Pancreas (tissue), 10 donors: ENCODE measurements at regions not wholly inside any gene's neighbourhood (a gene's known extent, or its start where the extent isn't known, plus 50 kb on each side); places are given as distances from the start of the nearest gene placed in this dataset.
"Not testable (repeated sequence)": the region's sequence is repeated elsewhere in the genome, so short reads cannot be mapped to it uniquely, and the experiment has no call there.

Experiments used
- ATAC-seq, 4 donors: fragments of 200-7000 bp; cut with Tn5 transposase; one replicate each; pipeline versions ENCODE4 v1.8.0 to v1.9.1; 2020; ENCODE audit warnings: mild to moderate bottlenecking in 4 of 4, moderate library complexity in 4 of 4
- DNase-seq, 6 donors: peaks; one replicate each; pipeline ENCODE4 v3.0.0-alpha.2; 2020
- FAIRE-seq: peaks from 2 replicates; lab custom pipeline; 2012; peaks lifted over from hg19 to GRCh38; lab: Jason Lieb, UNC
- H3K27ac ChIP-seq, 4 donors: fragments of 200-600 bp; sonication (generic); 1 replicate in 3 of 4; 2 replicates in 1 of 4; pipeline versions ENCODE4 v1.5.0 to v1.8.0; 2020
- H3K27me3 ChIP-seq, 4 donors: fragments of 200-600 bp; one replicate each; pipeline ENCODE4 v1.8.0; 2021
- H3K36me3 ChIP-seq, 3 donors: fragments of 200-600 bp; sonication (generic) in 1 of 3; one replicate each; pipeline versions ENCODE4 v1.5.0 to v1.8.0; 2020 to 2021
- H3K4me1 ChIP-seq, 3 donors: fragments of 200-600 bp; one replicate each; pipeline ENCODE4 v1.8.0; 2021
- H3K4me3 ChIP-seq, 4 donors: fragments of 200-600 bp; sonication (generic) in 2 of 4; one replicate each; pipeline versions ENCODE4 v1.5.0 to v1.8.0; 2020 to 2021
- H3K9me3 ChIP-seq, 4 donors: fragments of 200-600 bp; one replicate each; pipeline ENCODE4 v1.8.0; 2021
- CTCF ChIP-seq, 4 donors: fragments of 200-600 bp; sonication (generic) in 3 of 4; IDR thresholded peaks; one replicate each; pipeline versions ENCODE4 v1.5.0 to v1.8.0; 2021; ENCODE audit warnings: antibody characterized with exemption in 4 of 4
- WGBS, 2 donors: extraction: QIAGEN DNeasy Blood & Tissue Kit; methylation state at CpG; one replicate each; pipeline ENCODE4 v1.1.7; 2013; 5-methylcytosine and 5-hydroxymethylcytosine counted together
- intact Hi-C, 3 donors: fragments of 100-400 bp; cut with DNase I; formaldehyde crosslinking; loops; one replicate each; pipeline versions ENCODE4 v1.11.1 to v1.14.2; 2022
- donor health status: healthy with polysubstance abuse.
- donor health status: DM: no; HTN: no; CAD: no; lungs with moderate emphysema.
- donor health status: DM: no; HTN: no; CAD: no.
- donor health status: control.
- donor health status: control.
- donor health status: Bipolar disorder and iron deficiency.
- donor health status: DM: yes; HTN: yes; CAD: no.
- donor health status: DM: no; HTN: no; CAD: no.
- donor health status: DM: no; HTN: no; CAD: no.
- donor health status: DM: yes; HTN: yes; CAD: no.

GRCh38 chr11:25456211-25456610, 875.7 kb upstream of the ANO3 start:
- Histone ChIP-seq H3K36me3 (no peaks in the 10 kb centered on the region), H3K27me3 (no peaks in the 10 kb centered on the region), H3K4me3 (no peak overlapping the region), H3K27ac (no peak overlapping the region), H3K4me1 (no peaks in the 10 kb centered on the region), H3K9me3 (no peaks in the 10 kb centered on the region)
- intact Hi-C loops: no loop called here
- no peak for TF ChIP-seq CTCF (IDR thresholded peaks at IDR 0.05)
- no peak for DNase-seq
- WGBS, 2 donors: 53 to 61% methylated on average over 1 of the region's 1 CpG
- FAIRE-seq: no peak
- ATAC-seq: no peak

GRCh38 chr11:25483915-25484635, 847.9 kb upstream of the ANO3 start:
- DNase-seq (no peak), FAIRE-seq (no peak), ATAC-seq (no peak)
- 45 to 66% methylated on average over 5 of the region's 5 CpGs for WGBS, 2 donors
- Histone ChIP-seq H3K4me1 (peaks cover 0 to 12% (median 7%) of the 10 kb centered on the region in 3 donors), H3K27me3 (no peaks in the 10 kb centered on the region), H3K36me3 (no peaks in the 10 kb centered on the region), H3K27ac (no peak overlapping the region), H3K4me3 (no peak overlapping the region), H3K9me3 (no peaks in the 10 kb centered on the region)
- intact Hi-C loops: no loop called here
- no peak for TF ChIP-seq CTCF (IDR thresholded peaks at IDR 0.05)

GRCh38 chr11:25485315-25485714, 846.6 kb upstream of the ANO3 start:
- no peak overlapping the region for H3K27ac ChIP-seq
- no peaks in the 10 kb centered on the region for H3K36me3 ChIP-seq
- FAIRE-seq (no peak), DNase-seq (no peak), ATAC-seq (peak in 1 of 4 donors; percentile 19)
- no peaks in the 10 kb centered on the region for H3K9me3 ChIP-seq
- H3K27me3 ChIP-seq: no peaks in the 10 kb centered on the region
- no peak for TF ChIP-seq CTCF (IDR thresholded peaks at IDR 0.05)
- 2 to 8% methylated on average over 2 of the region's 2 CpGs for WGBS, 2 donors
- no peak overlapping the region for H3K4me3 ChIP-seq
- intact Hi-C loops: no loop called here
- peaks cover 0 to 12% (median 7%) of the 10 kb centered on the region in 3 donors for H3K4me1 ChIP-seq

- H3K4me3 ChIP-seq, FAIRE-seq, DNase-seq, H3K27me3 ChIP-seq, intact Hi-C loops, H3K36me3 ChIP-seq, ATAC-seq, H3K9me3 ChIP-seq, H3K27ac ChIP-seq: not testable (repeated sequence)
- peaks cover 0 to 12% (median 7%) of the 10 kb centered on the region in 3 donors for H3K4me1 ChIP-seq
- WGBS, 2 donors: 27 to 40% methylated on average over 8 of the region's 8 CpGs
These were observed 845.6 kb upstream of the ANO3 start for GRCh38 chr11:25486338-25486737.

GRCh38 chr11:25488176-25488575, 843.8 kb upstream of the ANO3 start:
- H3K9me3 ChIP-seq, H3K27me3 ChIP-seq, H3K36me3 ChIP-seq, H3K4me3 ChIP-seq, FAIRE-seq, H3K27ac ChIP-seq, ATAC-seq, DNase-seq, intact Hi-C loops: not testable (repeated sequence)
- H3K4me1 ChIP-seq: peaks cover 0 to 12% (median 7%) of the 10 kb centered on the region in 3 donors
- 55 to 68% methylated on average over 4 to 5 of the region's 5 CpGs for WGBS, 2 donors

- ATAC-seq, H3K9me3 ChIP-seq, H3K27me3 ChIP-seq, H3K4me3 ChIP-seq, H3K27ac ChIP-seq, H3K4me1 ChIP-seq, DNase-seq, FAIRE-seq, intact Hi-C loops, H3K36me3 ChIP-seq: not testable (repeated sequence)
- 30 to 41% methylated on average over 7 of the region's 7 CpGs for WGBS, 2 donors
These were observed 830.5 kb upstream of the ANO3 start for GRCh38 chr11:25501426-25501825.
